ENCODE measurements at regions not wholly inside any gene's neighbourhood (a gene's known extent, or its start where the extent isn't known, plus 50 kb on each side); places are given as distances from the start of the nearest gene placed in this dataset.
"Not testable (repeated sequence)": the region's sequence is repeated elsewhere in the genome, so short reads cannot be mapped to it uniquely, and the experiment has no call there.

- DNase-seq (ENCODE audit: low read depth, low spot score), result no peak
- H3K4me3 ChIP-seq (ENCODE audit: low read depth, low read length), result no peak overlapping the region
- CTCF ChIA-PET, result no interaction called here
- POLR2A ChIA-PET, result no interaction called here
- TF ChIP-seq CTCF (IDR thresholded peaks at IDR 0.05; ENCODE audit: insufficient read depth, low read length, missing control alignments), result no peak
Observed at GRCh38 chr13:40352802-40353562, 313.5 kb downstream of the FOXO1 start.

- no peak for TF ChIP-seq CTCF (IDR thresholded peaks at IDR 0.05; ENCODE audit: insufficient read depth, low read length, missing control alignments)
- DNase-seq (ENCODE audit: low read depth, low spot score), result no peak
- CTCF ChIA-PET, result no interaction called here
- POLR2A ChIA-PET, result no interaction called here
- no peak overlapping the region for H3K4me3 ChIP-seq (ENCODE audit: low read depth, low read length)
Observed at GRCh38 chr13:40355126-40355724, 311.2 kb downstream of the FOXO1 start.

- TF ChIP-seq CTCF (IDR thresholded peaks at IDR 0.05; ENCODE audit: insufficient read depth, low read length, missing control alignments), result no peak
- DNase-seq (ENCODE audit: low read depth, low spot score), result no peak
- ChIA-PET CTCF (no interaction called here), POLR2A (no interaction called here)
- no peak overlapping the region for H3K4me3 ChIP-seq (ENCODE audit: low read depth, low read length)
Observed at GRCh38 chr13:40356011-40356410, 310.4 kb downstream of the FOXO1 start.

GRCh38 chr13:40356458-40356857, 310.0 kb downstream of the FOXO1 start:
- DNase-seq (ENCODE audit: low read depth, low spot score); POLR2A ChIA-PET; H3K4me3 ChIP-seq (ENCODE audit: low read depth, low read length); CTCF ChIA-PET: not testable (repeated sequence)

GRCh38 chr13:40362502-40362901, 303.9 kb downstream of the FOXO1 start:
- ChIA-PET CTCF (no interaction called here), POLR2A (no interaction called here)
- no peak overlapping the region for H3K4me3 ChIP-seq (ENCODE audit: low read depth, low read length)
- no peak for DNase-seq (ENCODE audit: low read depth, low spot score)
- TF ChIP-seq CTCF (IDR thresholded peaks at IDR 0.05; ENCODE audit: insufficient read depth, low read length, missing control alignments), result no peak

GRCh38 chr13:40363653-40364052, 302.8 kb downstream of the FOXO1 start:
- no peak for DNase-seq (ENCODE audit: low read depth, low spot score)
- H3K4me3 ChIP-seq (ENCODE audit: low read depth, low read length), result no peak overlapping the region
- CTCF ChIA-PET, result no interaction called here
- POLR2A ChIA-PET, result no interaction called here
- TF ChIP-seq CTCF (IDR thresholded peaks at IDR 0.05; ENCODE audit: insufficient read depth, low read length, missing control alignments), result no peak

GRCh38 chr13:40366119-40366518, 300.3 kb downstream of the FOXO1 start:
- H3K4me3 ChIP-seq (ENCODE audit: low read depth, low read length), result no peak overlapping the region
- no peak for TF ChIP-seq CTCF (IDR thresholded peaks at IDR 0.05; ENCODE audit: insufficient read depth, low read length, missing control alignments)
- POLR2A ChIA-PET, result no interaction called here
- DNase-seq (ENCODE audit: low read depth, low spot score), result no peak
- CTCF ChIA-PET, result no interaction called here
